ENCODE measurements at regions not wholly inside any gene's neighbourhood (a gene's known extent, or its start where the extent isn't known, plus 50 kb on each side); places are given as distances from the start of the nearest gene placed in this dataset.

- intact Hi-C loops (cut with micrococcal nuclease), result no loop called here
- Histone ChIP-seq H3K9me3 (replicated peaks) (peaks cover 31% of the 10 kb centered on the region), H3K27ac (replicated peaks) (no peak overlapping the region), H3K4me1 (peaks cover 15% of the 10 kb centered on the region), H3K4me3 (no peak overlapping the region), H3K36me3 (no peaks in the 10 kb centered on the region), H3K27me3 (ENCODE audit: low read depth) (no peaks in the 10 kb centered on the region)
- DNase-seq, result no peak
- TF ChIP-seq CTCF (IDR thresholded peaks at IDR 0.05; ENCODE audit: borderline replicate concordance), result no peak
Measured at GRCh38 chr1:244325056-244325758, 126.5 kb downstream of the ADSS2 start.

- H3K27me3 ChIP-seq (ENCODE audit: low read depth), result no peaks in the 10 kb centered on the region
Measured at GRCh38 chr1:244326757-244327156, 125.0 kb downstream of the ADSS2 start.

GRCh38 chr1:244327533-244327932, 124.2 kb downstream of the ADSS2 start:
- H3K4me1 ChIP-seq, result peaks cover 10% of the 10 kb centered on the region
- H3K27me3 ChIP-seq (ENCODE audit: low read depth), result no peaks in the 10 kb centered on the region
- no peak for TF ChIP-seq CTCF (IDR thresholded peaks at IDR 0.05; ENCODE audit: borderline replicate concordance)
- H3K4me3 ChIP-seq, result no peak overlapping the region
- H3K27ac ChIP-seq (replicated peaks), result no peak overlapping the region
- H3K36me3 ChIP-seq, result no peaks in the 10 kb centered on the region
- peaks cover 33% of the 10 kb centered on the region for H3K9me3 ChIP-seq (replicated peaks)
- DNase-seq, result no peak
- intact Hi-C loops (cut with micrococcal nuclease), result no loop called here

More at GRCh38 chr1:244326757-244327156, 125.0 kb downstream of the ADSS2 start:
- no peak for TF ChIP-seq CTCF (IDR thresholded peaks at IDR 0.05; ENCODE audit: borderline replicate concordance)
- H3K4me1 ChIP-seq, result peaks cover 15% of the 10 kb centered on the region
- H3K36me3 ChIP-seq, result no peaks in the 10 kb centered on the region
- H3K27ac ChIP-seq (replicated peaks), result no peak overlapping the region
- H3K9me3 ChIP-seq (replicated peaks), result peaks cover 33% of the 10 kb centered on the region
- intact Hi-C loops (cut with micrococcal nuclease), result no loop called here
- no peak for DNase-seq
- H3K4me3 ChIP-seq, result no peak overlapping the region

DNA sequence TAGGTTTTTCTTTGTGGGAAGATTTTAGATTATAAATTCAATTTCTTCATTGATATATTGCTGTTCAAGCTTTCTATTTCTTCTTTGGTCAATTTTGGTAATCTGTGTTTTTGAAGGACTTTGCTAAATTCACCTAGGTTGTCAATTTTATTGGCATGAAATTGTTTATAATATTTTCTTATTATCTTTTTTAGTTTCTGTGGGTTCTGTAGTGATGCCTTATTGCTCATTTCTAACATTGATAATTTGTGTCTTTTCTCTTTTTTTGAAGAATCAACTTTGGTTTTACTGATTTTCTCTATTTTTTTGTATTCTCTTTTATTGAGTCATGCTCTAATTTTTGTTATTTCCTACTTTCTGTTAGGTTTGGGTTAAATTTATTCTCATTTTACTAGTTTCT, 123.2 kb downstream of the ADSS2 start:
- Histone ChIP-seq H3K36me3 (no peaks in the 10 kb centered on the region), H3K4me3 (no peak overlapping the region), H3K4me1 (peaks cover under 1% of the 10 kb centered on the region), H3K9me3 (replicated peaks) (peaks cover 33% of the 10 kb centered on the region), H3K27ac (replicated peaks) (no peak overlapping the region), H3K27me3 (ENCODE audit: low read depth) (no peaks in the 10 kb centered on the region)
- no peak for DNase-seq
- intact Hi-C loops (cut with micrococcal nuclease), result no loop called here
- no peak for TF ChIP-seq CTCF (IDR thresholded peaks at IDR 0.05; ENCODE audit: borderline replicate concordance)

GRCh38 chr1:244329591-244330317, 122.0 kb downstream of the ADSS2 start:
- H3K36me3 ChIP-seq, result no peaks in the 10 kb centered on the region
- H3K4me3 ChIP-seq, result no peak overlapping the region
- peaks cover 6% of the 10 kb centered on the region for H3K27me3 ChIP-seq (ENCODE audit: low read depth)
- no peak for DNase-seq
- peaks cover 33% of the 10 kb centered on the region for H3K9me3 ChIP-seq (replicated peaks)
- H3K4me1 ChIP-seq, result no peaks in the 10 kb centered on the region
- no peak overlapping the region for H3K27ac ChIP-seq (replicated peaks)
- TF ChIP-seq CTCF (IDR thresholded peaks at IDR 0.05; ENCODE audit: borderline replicate concordance), result no peak
- intact Hi-C loops (cut with micrococcal nuclease), result no loop called here
